ENCODE measurements at regions not wholly inside any gene's neighbourhood (a gene's known extent, or its start where the extent isn't known, plus 50 kb on each side); places are given as distances from the start of the nearest gene placed in this dataset.

- DNase-seq, result no peak
These were observed 75.0 kb downstream of the PTPDC1 start for GRCh38 chr9:94159069-94159939.

GRCh38 chr9:94160594-94161501, 76.6 kb downstream of the PTPDC1 start:
- DNase-seq, result no peak

- no peak for DNase-seq
These were observed 77.4 kb downstream of the PTPDC1 start for GRCh38 chr9:94161673-94162072.

- no peak for DNase-seq
These were observed 80.7 kb downstream of the PTPDC1 start for GRCh38 chr9:94164806-94165549.

- DNase-seq, result peak; percentile 97
These were observed 81.5 kb downstream of the PTPDC1 start for GRCh38 chr9:94165592-94166235.

GRCh38 chr9:94166236-94166975, 82.1 kb downstream of the PTPDC1 start:
- DNase-seq, result peak; percentile 92

- no peak for DNase-seq
These were observed 82.7 kb downstream of the PTPDC1 start for GRCh38 chr9:94166976-94167346.

- no peak for DNase-seq
These were observed 83.2 kb downstream of the PTPDC1 start for GRCh38 chr9:94167376-94167890.

- DNase-seq, result no peak
These were observed 84.1 kb downstream of the PTPDC1 start for GRCh38 chr9:94168203-94169000.

GRCh38 chr9:94169968-94170367, 85.7 kb downstream of the PTPDC1 start:
- DNase-seq, result no peak

- no peak for DNase-seq
These were observed 85.5 kb upstream of the ZNF169 start for GRCh38 chr9:94173632-94174031.

GRCh38 chr9:94174164-94174563, 84.9 kb upstream of the ZNF169 start:
- no peak for DNase-seq

GRCh38 chr9:94175669-94176068, 83.4 kb upstream of the ZNF169 start:
- DNase-seq, result no peak

- DNase-seq, result no peak
These were observed 82.5 kb upstream of the ZNF169 start for GRCh38 chr9:94176608-94177007.

GRCh38 chr9:94178927-94179326, 80.2 kb upstream of the ZNF169 start:
- DNase-seq, result no peak

GRCh38 chr9:94181408-94182181, 77.5 kb upstream of the ZNF169 start:
- no peak for DNase-seq

- DNase-seq, result no peak
These were observed 76.6 kb upstream of the ZNF169 start for GRCh38 chr9:94182532-94182931.

GRCh38 chr9:94183240-94183999, 75.7 kb upstream of the ZNF169 start:
- DNase-seq, result no peak

GRCh38 chr9:94188246-94188645, 70.9 kb upstream of the ZNF169 start:
- no peak for DNase-seq

All from activated effector memory CD4-positive, alpha-beta T cell treated with Interleukin-2 at 50 U/mL for 16 hours (primary cell).